LNCAP (cell line): ENCODE measurements at regions not wholly inside any gene's neighbourhood (a gene's known extent, or its start where the extent isn't known, plus 50 kb on each side); places are given as distances from the start of the nearest gene placed in this dataset.

Experiments
- CTCF ChIP-seq: fragments of 450-650 bp; IDR thresholded peaks from 2 replicates; pipeline ENCODE4 v1.5.1; 2017; ENCODE audit warnings: mild to moderate bottlenecking

- no peak for TF ChIP-seq CTCF
Measured at GRCh38 chr22:33110562-33111163, 52.5 kb upstream of the SYN3 start.

- TF ChIP-seq CTCF: no peak
Measured at GRCh38 chr22:33109514-33110430, 51.6 kb upstream of the SYN3 start.

GRCh38 chr22:33108037-33108436 lies 49.9 kb upstream of the SYN3 start:
- no peak for TF ChIP-seq CTCF
